RWPE1 (cell line): ENCODE measurements at regions not wholly inside any gene's neighbourhood (a gene's known extent, or its start where the extent isn't known, plus 50 kb on each side); places are given as distances from the start of the nearest gene placed in this dataset.

Experiments
- CTCF ChIA-PET: fragments of 350-600 bp; sonication (Branson Sonifier 250); formaldehyde crosslinking; extraction: SDS; loops from one replicate; lab custom pipeline; 2021; lab: Yijun Ruan, JAX
- POLR2A ChIA-PET: fragments of 400-600 bp; formaldehyde crosslinking; extraction: SDS; loops from one replicate; lab custom pipeline; 2020; ENCODE audit warnings: antibody characterized with exemption; ENCODE audit not compliant: low non-redundant PET; lab: Yijun Ruan, JAX
- DNase-seq: peaks from one replicate; pipeline ENCODE4 v3.0.0; 2012; ENCODE audit warnings: low spot score
- H3K27ac ChIP-seq: fragments of 450-650 bp; 2 replicates; pipeline ENCODE4 v1.5.1; 2017
- CTCF ChIP-seq: fragments of 450-650 bp; conservative IDR thresholded peaks from 2 replicates; pipeline ENCODE4 v1.5.1; 2017; ENCODE audit warnings: low read depth, mild to moderate bottlenecking

GRCh38 chr4:116486401-116486800 is 599.0 kb downstream of the TRAM1L1 start:
- no peak for DNase-seq
- H3K27ac ChIP-seq = no peak overlapping the region
- ChIA-PET POLR2A (no interaction called here), CTCF (no interaction called here)
- TF ChIP-seq CTCF = no peak

GRCh38 chr4:116480546-116480945 is 604.8 kb downstream of the TRAM1L1 start:
- no peak for DNase-seq
- POLR2A ChIA-PET = no interaction called here
- H3K27ac ChIP-seq = no peak overlapping the region
- CTCF ChIA-PET = no interaction called here
- no peak for TF ChIP-seq CTCF

- no peak for TF ChIP-seq CTCF
- H3K27ac ChIP-seq = no peak overlapping the region
- POLR2A ChIA-PET = no interaction called here
- CTCF ChIA-PET = no interaction called here
- DNase-seq = no peak
Observed at GRCh38 chr4:116478343-116478742, 607.0 kb downstream of the TRAM1L1 start.

- TF ChIP-seq CTCF = no peak
- CTCF ChIA-PET = no interaction called here
- DNase-seq = no peak
- H3K27ac ChIP-seq = no peak overlapping the region
- POLR2A ChIA-PET = no interaction called here
Observed at GRCh38 chr4:116469582-116469981, 615.8 kb downstream of the TRAM1L1 start.

GRCh38 chr4:116453127-116453526 is 632.2 kb downstream of the TRAM1L1 start:
- H3K27ac ChIP-seq = no peak overlapping the region
- TF ChIP-seq CTCF = no peak
- ChIA-PET POLR2A (no interaction called here), CTCF (no interaction called here)
- no peak for DNase-seq

GRCh38 chr4:116449764-116450163 is 635.6 kb downstream of the TRAM1L1 start:
- CTCF ChIA-PET = interaction anchor here (0.7 kb wide), 1 partner anchor 1052 kb away, joined by 5 read pairs; no protein-coding TSS in a partner anchor
- no peak overlapping the region for H3K27ac ChIP-seq
- no peak for DNase-seq
- POLR2A ChIA-PET = no interaction called here
- TF ChIP-seq CTCF = no peak

- ChIA-PET CTCF (no interaction called here), POLR2A (no interaction called here)
- no peak for DNase-seq
- no peak for TF ChIP-seq CTCF
- no peak overlapping the region for H3K27ac ChIP-seq
Observed at GRCh38 chr4:116444117-116444516, 641.3 kb downstream of the TRAM1L1 start.
